ENCODE measurements at regions not wholly inside any gene's neighbourhood (a gene's known extent, or its start where the extent isn't known, plus 50 kb on each side); places are given as distances from the start of the nearest gene placed in this dataset.
"Not testable (repeated sequence)": the region's sequence is repeated elsewhere in the genome, so short reads cannot be mapped to it uniquely, and the experiment has no call there.

DNA sequence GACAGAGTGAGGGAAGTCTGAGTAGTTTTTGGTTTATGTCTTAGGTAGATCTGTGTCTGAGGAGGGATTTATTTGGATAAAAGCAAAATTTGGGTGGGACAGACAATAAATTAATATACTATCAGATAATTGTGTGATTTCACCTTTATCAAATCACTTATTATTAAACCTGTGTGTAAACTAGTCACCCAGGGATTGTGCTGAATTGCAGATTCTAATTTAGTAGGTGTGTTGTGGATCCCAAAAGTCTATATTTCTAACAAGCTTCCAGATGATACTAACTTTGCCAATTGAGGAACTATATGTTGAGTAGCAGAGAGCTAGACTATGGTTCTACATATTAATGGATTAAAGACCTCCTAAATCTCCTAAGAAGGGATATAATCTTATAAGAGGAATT, 978.5 kb upstream of the FBXO33 start:
- no peak for DNase-seq (ENCODE audit: low read depth in 2 of 3, low spot score in 2 of 3)

- DNase-seq (ENCODE audit: low read depth in 2 of 3, low spot score in 2 of 3) = no peak
Observed at GRCh38 chr14:40402957-40403356, 970.7 kb upstream of the FBXO33 start.

GRCh38 chr14:40398981-40399380, 966.7 kb upstream of the FBXO33 start:
- no peak for DNase-seq (ENCODE audit: low read depth in 2 of 3, low spot score in 2 of 3)

GRCh38 chr14:40394634-40395340, 962.6 kb upstream of the FBXO33 start:
- no peak for DNase-seq (ENCODE audit: low read depth in 2 of 3, low spot score in 2 of 3)

GRCh38 chr14:40393143-40393542, 960.9 kb upstream of the FBXO33 start:
- DNase-seq (ENCODE audit: low read depth in 2 of 3, low spot score in 2 of 3) = no peak

DNA sequence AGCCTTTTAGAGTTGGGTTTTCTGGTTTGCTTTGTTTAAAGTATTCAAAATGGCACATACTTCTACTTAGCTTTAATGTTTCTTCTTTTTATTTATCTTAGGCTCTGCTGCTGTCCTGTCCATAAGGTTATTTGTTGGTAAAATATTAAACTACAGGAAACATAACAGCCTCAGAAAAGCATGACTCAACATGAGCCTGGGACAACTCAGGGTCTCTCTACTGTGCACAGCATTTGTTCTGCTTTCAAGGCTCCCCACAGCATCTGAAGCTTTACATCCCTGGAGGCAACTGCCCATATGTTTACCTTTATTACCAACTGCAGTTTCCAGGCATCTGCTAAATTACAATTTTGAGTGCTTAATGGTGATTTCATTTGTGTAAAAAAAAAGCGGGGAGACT, 954.2 kb upstream of the FBXO33 start:
- no peak for DNase-seq (ENCODE audit: low read depth in 2 of 3, low spot score in 2 of 3)

GRCh38 chr14:40374221-40374620, 942.0 kb upstream of the FBXO33 start:
- DNase-seq (ENCODE audit: low read depth in 2 of 3, low spot score in 2 of 3) = no peak

GRCh38 chr14:40371011-40371410, 938.8 kb upstream of the FBXO33 start:
- no peak for DNase-seq (ENCODE audit: low read depth in 2 of 3, low spot score in 2 of 3)

DNA sequence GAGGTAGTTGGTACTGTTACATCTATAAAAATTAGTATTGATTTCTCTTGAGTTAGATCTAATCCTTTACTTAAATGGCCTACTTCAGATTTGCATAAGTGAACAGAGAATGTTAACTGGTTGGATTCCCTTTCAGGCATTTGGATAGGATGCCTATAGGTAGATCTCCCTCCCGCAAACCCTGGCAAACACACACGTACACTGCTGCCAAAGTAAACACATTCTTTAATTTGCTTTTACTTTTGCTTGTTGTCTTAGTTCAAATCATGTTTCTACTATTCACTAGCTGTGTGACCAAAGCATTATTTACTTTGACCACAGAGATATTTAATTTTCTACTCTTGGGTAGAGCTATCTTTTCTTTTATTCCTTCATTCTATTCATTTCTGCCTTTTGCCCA, 936.1 kb upstream of the FBXO33 start:
- DNase-seq (ENCODE audit: low read depth in 2 of 3, low spot score in 2 of 3) = no peak

GRCh38 chr14:40367717-40368116, 935.5 kb upstream of the FBXO33 start:
- DNase-seq (ENCODE audit: low read depth in 2 of 3, low spot score in 2 of 3) = no peak

- no peak for DNase-seq (ENCODE audit: low read depth in 2 of 3, low spot score in 2 of 3)
Observed at GRCh38 chr14:40365305-40365704, 933.1 kb upstream of the FBXO33 start.

DNA sequence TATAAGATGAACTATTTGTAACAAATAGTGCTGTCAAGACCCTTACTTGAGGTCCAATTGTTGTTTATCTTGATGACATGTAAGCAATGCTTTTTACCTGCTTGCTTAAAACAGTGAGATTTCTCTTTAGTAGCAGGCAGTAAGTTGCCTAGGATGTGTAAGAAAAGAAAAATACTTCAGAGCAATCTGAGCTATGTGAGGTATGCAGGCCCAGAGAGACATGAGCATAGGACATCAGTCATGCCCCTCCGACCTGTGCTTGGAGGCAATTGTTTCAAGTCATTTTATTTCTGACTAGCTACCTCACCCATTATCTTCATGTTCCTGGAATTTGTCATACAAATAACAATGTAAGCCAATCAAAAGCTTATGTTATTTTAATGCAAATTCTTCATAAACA, 930.6 kb upstream of the FBXO33 start:
- DNase-seq (ENCODE audit: low read depth in 2 of 3, low spot score in 2 of 3) = no peak

GRCh38 chr14:40354754-40355153, 922.5 kb upstream of the FBXO33 start:
- DNase-seq (ENCODE audit: low read depth in 2 of 3, low spot score in 2 of 3) = no peak

GRCh38 chr14:40348104-40348503, 915.9 kb upstream of the FBXO33 start:
- not testable (repeated sequence) for DNase-seq (ENCODE audit: low read depth in 2 of 3, low spot score in 2 of 3)

DNA sequence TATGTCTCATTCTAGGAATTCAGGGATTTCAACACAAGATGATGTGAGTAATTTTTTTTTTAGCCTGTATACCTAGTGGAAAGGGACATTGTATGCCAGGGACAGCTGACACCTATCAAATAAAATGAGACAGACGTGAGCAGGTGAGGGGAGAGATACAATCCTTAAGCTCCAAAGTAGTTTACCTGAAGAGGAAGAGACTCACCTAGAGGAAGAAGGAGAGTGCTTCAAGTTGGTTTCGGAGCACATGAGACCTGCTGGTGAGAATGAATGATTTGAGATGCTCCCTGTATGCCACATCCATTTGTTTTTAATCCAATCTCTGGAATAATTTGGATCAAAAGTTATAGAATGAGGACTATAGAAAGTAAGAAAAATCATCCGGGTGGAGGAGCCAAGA, 915.4 kb upstream of the FBXO33 start:
- DNase-seq (ENCODE audit: low read depth in 2 of 3, low spot score in 2 of 3) = no peak

DNA sequence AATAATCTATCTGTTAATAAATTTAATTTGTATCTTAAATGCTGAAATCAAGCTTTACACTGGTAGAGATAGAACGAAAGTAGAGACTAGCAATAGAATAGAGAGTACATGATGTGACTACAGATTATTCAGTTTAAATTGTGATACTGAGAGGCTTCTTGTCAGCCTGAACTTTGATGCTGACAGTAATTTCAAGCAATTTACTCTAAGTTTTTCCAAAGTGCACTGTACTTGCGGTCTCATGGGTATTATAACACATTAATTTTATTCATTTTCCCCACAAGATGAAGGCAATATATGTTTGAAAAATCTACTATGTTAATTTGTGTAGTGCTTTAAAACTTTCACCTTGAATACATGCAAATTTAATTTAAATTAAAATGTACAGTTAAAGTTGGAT, 914.0 kb upstream of the FBXO33 start:
- no peak for DNase-seq (ENCODE audit: low read depth in 2 of 3, low spot score in 2 of 3)

DNA sequence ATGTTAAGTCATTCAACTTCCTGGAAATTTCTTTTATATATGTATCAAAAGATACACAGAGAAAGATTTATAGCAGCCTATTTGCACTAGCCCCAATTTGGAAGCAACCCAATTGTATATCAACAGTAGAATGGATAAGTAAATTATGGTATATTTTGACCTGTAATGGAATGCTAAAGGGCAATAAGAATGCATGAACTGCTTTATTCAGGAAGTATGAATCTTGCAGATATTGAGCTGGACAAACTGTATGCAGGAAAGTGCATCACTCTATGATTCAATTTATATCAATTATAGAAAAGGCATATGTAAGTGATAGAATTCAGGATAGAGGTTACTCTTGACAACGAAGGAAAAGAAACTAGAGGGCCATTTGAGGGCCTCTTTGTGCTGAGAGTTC, 913.1 kb upstream of the FBXO33 start:
- no peak for DNase-seq (ENCODE audit: low read depth in 2 of 3, low spot score in 2 of 3)

GRCh38 chr14:40340708-40341107, 908.5 kb upstream of the FBXO33 start:
- DNase-seq (ENCODE audit: low read depth in 2 of 3, low spot score in 2 of 3) = no peak

DNA sequence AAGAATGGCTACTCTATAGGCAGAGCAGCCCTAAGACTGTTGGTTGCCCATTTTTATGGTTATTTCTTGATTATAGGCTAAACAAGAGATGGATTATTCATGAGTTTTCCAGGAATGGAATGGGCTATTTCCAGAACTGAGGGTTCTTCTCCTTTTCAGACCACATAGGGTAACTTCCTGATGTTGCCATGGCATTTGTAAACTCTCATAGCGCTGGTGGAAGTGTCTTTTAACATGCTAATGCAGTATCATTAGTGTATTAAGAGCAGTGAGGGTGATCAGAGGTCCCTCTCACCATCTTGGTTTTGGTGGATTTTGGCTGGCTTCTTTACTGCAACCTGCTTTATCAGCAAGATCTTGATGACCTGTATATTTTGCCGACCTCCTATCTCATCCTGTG, 904.6 kb upstream of the FBXO33 start:
- DNase-seq (ENCODE audit: low read depth in 2 of 3, low spot score in 2 of 3) = no peak

GRCh38 chr14:40326519-40326918, 894.3 kb upstream of the FBXO33 start:
- DNase-seq (ENCODE audit: low read depth in 2 of 3, low spot score in 2 of 3) = not testable (repeated sequence)

- no peak for DNase-seq (ENCODE audit: low read depth in 2 of 3, low spot score in 2 of 3)
Observed at GRCh38 chr14:40318211-40318719, 886.0 kb upstream of the FBXO33 start.

DNA sequence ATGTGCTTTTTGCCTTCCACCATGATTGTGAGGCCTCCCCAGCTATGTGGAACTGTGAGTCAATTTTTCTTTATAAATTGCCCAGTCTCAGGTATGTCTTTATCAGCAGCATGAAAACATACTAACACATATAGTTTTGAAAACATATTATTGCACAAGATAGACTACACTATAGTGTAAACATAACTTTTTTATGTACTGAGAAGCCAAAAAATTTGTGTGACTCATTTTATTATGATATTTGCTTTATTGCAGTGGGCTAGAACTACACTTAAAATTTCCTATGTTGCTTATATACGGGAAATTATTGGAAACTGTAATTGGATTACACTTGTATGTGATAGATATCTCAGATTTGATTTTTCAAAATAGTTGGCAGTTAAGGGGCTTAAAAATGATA, 885.5 kb upstream of the FBXO33 start:
- no peak for DNase-seq (ENCODE audit: low read depth in 2 of 3, low spot score in 2 of 3)

DNA sequence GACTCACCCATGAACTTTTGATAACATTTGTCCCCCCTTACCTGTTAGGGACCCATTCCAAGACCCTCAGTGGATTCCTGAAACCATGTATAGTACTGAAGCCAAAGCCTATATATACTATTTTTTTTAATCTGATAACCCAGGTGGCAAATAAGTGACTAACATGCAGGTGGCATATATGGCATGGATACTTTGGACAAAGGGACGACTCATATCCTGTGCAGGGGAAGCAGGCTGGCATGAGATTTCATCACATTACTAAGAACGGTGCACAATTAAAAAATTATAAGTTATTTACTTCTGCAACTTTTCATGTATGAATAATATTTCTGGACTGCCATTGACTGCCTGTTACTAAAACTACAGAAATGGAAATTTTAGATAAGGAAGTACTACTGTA, 880.1 kb upstream of the FBXO33 start:
- DNase-seq (ENCODE audit: low read depth in 2 of 3, low spot score in 2 of 3) = no peak

All from hematopoietic multipotent progenitor cell (in vitro differentiated cells).